Mesothelial cell of epicardium (in vitro differentiated cells): ENCODE measurements at regions not wholly inside any gene's neighbourhood (a gene's known extent, or its start where the extent isn't known, plus 50 kb on each side); places are given as distances from the start of the nearest gene placed in this dataset.

Experiments
- DNase-seq, 2 experiments: peaks; one replicate each; pipeline ENCODE4 v3.0.0; 2021; ENCODE audit warnings: low spot score in 2 of 2; ENCODE audit not compliant: unreplicated experiment in 2 of 2
- H3K27ac Mint-ChIP-seq: 2 replicates; pipeline ENCODE4 v1.8.0; 2021; ENCODE audit warnings: mixed read lengths
- H3K27me3 Mint-ChIP-seq: 2 replicates; pipeline ENCODE4 v1.8.0; 2021; ENCODE audit warnings: low read depth, mixed read lengths
- H3K36me3 Mint-ChIP-seq: 2 replicates; pipeline ENCODE4 v1.8.0; 2021; ENCODE audit warnings: mixed read lengths
- H3K4me1 Mint-ChIP-seq: 2 replicates; pipeline ENCODE4 v1.8.0; 2021; ENCODE audit warnings: mixed read lengths
- H3K4me3 Mint-ChIP-seq: 2 replicates; pipeline ENCODE4 v1.8.0; 2021; ENCODE audit warnings: mild to moderate bottlenecking, moderate library complexity, mixed read lengths
- H3K9me3 Mint-ChIP-seq: 2 replicates; pipeline ENCODE4 v1.8.0; 2021; ENCODE audit warnings: mixed read lengths
- CTCF ChIP-seq: fragments of 200-600 bp; sonication (generic); IDR thresholded peaks from one replicate; pipeline ENCODE4 v1.5.0; 2021; ENCODE audit warnings: antibody characterized with exemption; ENCODE audit not compliant: unreplicated experiment

GRCh38 chr12:24460506-24460905, 488.4 kb downstream of the BCAT1 start:
- H3K27me3 Mint-ChIP-seq = no peaks in the 10 kb centered on the region
- H3K9me3 Mint-ChIP-seq = no peaks in the 10 kb centered on the region
- no peaks in the 10 kb centered on the region for H3K36me3 Mint-ChIP-seq
- H3K27ac Mint-ChIP-seq = no peak overlapping the region
- H3K4me1 Mint-ChIP-seq = peaks cover 9% of the 10 kb centered on the region
- TF ChIP-seq CTCF = no peak
- no peak for DNase-seq
- H3K4me3 Mint-ChIP-seq = no peak overlapping the region

DNA sequence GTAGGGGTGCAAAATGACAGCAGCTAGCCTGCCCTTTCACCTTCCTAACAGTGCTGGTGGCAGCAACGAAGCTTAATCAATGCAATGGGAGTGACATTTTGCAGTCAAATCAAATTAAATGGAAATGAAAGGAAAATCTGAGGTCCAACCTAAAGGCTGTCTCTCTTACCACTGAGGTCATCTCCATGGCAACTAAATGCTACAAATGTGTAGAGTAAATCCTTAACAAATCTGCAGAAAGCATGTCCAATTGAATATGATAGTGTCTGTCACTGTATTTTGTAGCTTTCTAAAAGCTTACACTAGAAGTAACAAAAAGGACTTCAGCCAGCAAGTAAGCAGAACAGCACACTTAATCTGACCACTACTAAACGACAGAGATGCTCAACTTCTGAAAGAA, 488.8 kb downstream of the BCAT1 start:
- no peak overlapping the region for H3K27ac Mint-ChIP-seq

GRCh38 chr12:24455811-24456210, 493.1 kb downstream of the BCAT1 start:
- no peak for DNase-seq
- no peaks in the 10 kb centered on the region for H3K27me3 Mint-ChIP-seq
- H3K27ac Mint-ChIP-seq = no peak overlapping the region
- H3K36me3 Mint-ChIP-seq = no peaks in the 10 kb centered on the region
- peaks cover 12% of the 10 kb centered on the region for H3K4me1 Mint-ChIP-seq
- no peak overlapping the region for H3K4me3 Mint-ChIP-seq
- peaks cover 3% of the 10 kb centered on the region for H3K9me3 Mint-ChIP-seq
- TF ChIP-seq CTCF = no peak

More for the DNA sequence above, 488.8 kb downstream of the BCAT1 start:
- Mint-ChIP-seq H3K4me1 (peaks cover 9% of the 10 kb centered on the region), H3K36me3 (no peaks in the 10 kb centered on the region), H3K9me3 (no peaks in the 10 kb centered on the region), H3K27me3 (no peaks in the 10 kb centered on the region), H3K4me3 (no peak overlapping the region)
- DNase-seq = no peak
- no peak for TF ChIP-seq CTCF

DNA sequence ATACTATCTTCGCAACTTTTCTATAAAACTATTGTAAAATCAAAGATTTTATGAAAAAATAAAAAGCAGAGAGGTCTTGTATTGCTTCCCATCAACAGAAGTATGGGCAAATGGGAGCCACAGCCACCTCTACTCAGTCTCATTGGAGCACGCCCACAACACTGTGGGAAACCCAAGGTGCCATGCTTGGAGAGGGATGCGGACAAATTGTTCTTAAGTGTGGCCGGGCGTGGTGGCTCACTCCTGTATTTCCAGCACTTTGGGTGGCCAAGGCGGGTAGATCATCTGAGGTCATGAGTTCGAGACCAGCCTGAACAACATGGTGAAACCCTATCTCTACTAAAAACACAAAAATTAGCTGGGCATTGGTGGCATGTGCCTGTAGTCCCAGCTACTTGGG, 498.2 kb upstream of the SOX5 start:
- TF ChIP-seq CTCF = no peak
- H3K27ac Mint-ChIP-seq = no peak overlapping the region
- H3K27me3 Mint-ChIP-seq = no peaks in the 10 kb centered on the region
- H3K4me3 Mint-ChIP-seq = no peak overlapping the region
- H3K9me3 Mint-ChIP-seq = peaks cover 4% of the 10 kb centered on the region
- peaks cover 5% of the 10 kb centered on the region for H3K4me1 Mint-ChIP-seq
- DNase-seq = no peak
- no peaks in the 10 kb centered on the region for H3K36me3 Mint-ChIP-seq

GRCh38 chr12:24446287-24446686, 496.8 kb upstream of the SOX5 start:
- no peak for TF ChIP-seq CTCF
- peaks cover 13% of the 10 kb centered on the region for H3K4me1 Mint-ChIP-seq
- H3K36me3 Mint-ChIP-seq = no peaks in the 10 kb centered on the region
- no peaks in the 10 kb centered on the region for H3K27me3 Mint-ChIP-seq
- no peak overlapping the region for H3K27ac Mint-ChIP-seq
- H3K4me3 Mint-ChIP-seq = no peak overlapping the region
- peaks cover 4% of the 10 kb centered on the region for H3K9me3 Mint-ChIP-seq
- no peak for DNase-seq

DNA sequence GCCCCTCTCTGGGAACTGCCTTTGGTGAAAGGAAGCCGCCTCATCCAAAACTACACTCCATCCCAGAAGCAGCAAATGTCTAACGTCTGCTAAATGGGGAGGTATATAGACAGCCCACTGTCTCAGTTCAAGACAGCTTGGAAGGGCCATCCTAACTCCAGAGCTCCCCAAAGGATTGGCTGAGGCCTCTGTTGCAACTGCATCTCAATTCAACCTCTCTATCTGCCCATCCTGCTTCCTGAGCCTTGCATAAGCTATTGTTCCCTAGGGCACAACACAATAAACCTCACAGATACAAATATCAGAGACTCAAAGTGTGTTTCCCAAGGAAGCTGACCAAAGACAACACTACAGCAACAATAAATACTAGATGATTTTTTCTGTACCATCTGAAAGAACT, 495.2 kb upstream of the SOX5 start:
- Mint-ChIP-seq H3K4me3 (no peak overlapping the region), H3K36me3 (no peaks in the 10 kb centered on the region), H3K9me3 (no peaks in the 10 kb centered on the region), H3K27me3 (no peaks in the 10 kb centered on the region), H3K4me1 (peaks cover 21% of the 10 kb centered on the region), H3K27ac (no peak overlapping the region)
- DNase-seq = no peak
- TF ChIP-seq CTCF = no peak
